ENCODE measurements at regions not wholly inside any gene's neighbourhood (a gene's known extent, or its start where the extent isn't known, plus 50 kb on each side); places are given as distances from the start of the nearest gene placed in this dataset.

DNA sequence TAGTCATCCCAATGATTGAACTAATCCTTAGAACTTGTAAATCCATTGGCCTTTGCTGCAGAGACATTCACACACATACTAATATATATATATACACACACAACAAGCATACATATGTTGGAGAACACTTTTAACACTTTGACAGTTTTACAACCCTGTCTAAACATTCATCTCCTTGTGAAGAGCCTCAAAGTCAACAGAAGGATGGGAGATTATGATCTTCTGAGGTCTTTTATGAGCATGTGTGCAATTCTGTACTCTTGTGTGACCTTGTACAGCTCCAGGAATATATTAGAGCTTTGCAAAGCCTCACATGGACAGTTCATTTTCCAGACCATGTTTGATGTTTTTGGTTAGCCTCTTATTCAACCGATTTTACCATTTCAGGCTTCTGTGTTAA lies 589.0 kb downstream of the NXPH1 start:
- intact Hi-C loops (cut with DNase I) = no loop called here
- WGBS, 2 donors = 24 to 61% methylated on average over 1 of the region's 1 CpG

GRCh38 chr7:9023675-9024294 lies 590.4 kb downstream of the NXPH1 start:
- TF ChIP-seq POLR2AphosphoS5 (IDR thresholded peaks at IDR 0.05) (no peak), EP300 (IDR thresholded peaks at IDR 0.05) (no peak), POLR2A (IDR thresholded peaks at IDR 0.05) (no peak), CTCF (IDR thresholded peaks at IDR 0.05) (no peak)
- Histone ChIP-seq H3K27me3 (no peaks in the 10 kb centered on the region), H3K27ac (no peak overlapping the region), H3K4me3 (no peak overlapping the region), H3K4me1 (no peaks in the 10 kb centered on the region), H3K36me3 (no peaks in the 10 kb centered on the region), H3K9me3 (no peaks in the 10 kb centered on the region)
- intact Hi-C loops (cut with DNase I) = no loop called here
- DNase-seq = no peak
- 76 to 85% methylated on average over 5 of the region's 5 CpGs for WGBS, 2 donors

More for the DNA sequence above, 589.0 kb downstream of the NXPH1 start:
- Histone ChIP-seq H3K36me3 (no peaks in the 10 kb centered on the region), H3K27me3 (no peaks in the 10 kb centered on the region), H3K4me1 (no peaks in the 10 kb centered on the region), H3K27ac (no peak overlapping the region), H3K9me3 (no peaks in the 10 kb centered on the region), H3K4me3 (no peak overlapping the region)
- no peak for TF ChIP-seq POLR2A (IDR thresholded peaks at IDR 0.05)
- no peak for TF ChIP-seq EP300 (IDR thresholded peaks at IDR 0.05)
- TF ChIP-seq CTCF (IDR thresholded peaks at IDR 0.05) = no peak
- TF ChIP-seq POLR2AphosphoS5 (IDR thresholded peaks at IDR 0.05) = no peak
- no peak for DNase-seq

DNA sequence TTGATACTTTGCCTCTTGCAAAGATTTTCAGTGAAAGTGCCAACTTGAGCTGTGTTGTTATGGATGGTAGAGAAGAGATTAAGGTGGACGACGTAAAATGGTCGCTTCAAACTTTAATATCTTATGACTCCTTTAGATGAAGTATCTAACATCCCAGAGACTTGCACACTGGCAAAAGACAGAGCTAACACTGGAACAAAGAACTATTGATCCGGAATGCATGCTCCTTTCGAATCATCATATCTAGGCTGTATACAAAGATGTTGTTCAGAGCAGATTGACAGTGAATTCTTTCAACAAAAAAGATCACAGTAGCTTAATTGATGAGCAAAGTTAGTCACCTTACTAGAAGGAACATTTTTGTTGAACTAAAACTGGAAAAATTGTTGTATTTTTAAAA lies 592.7 kb downstream of the NXPH1 start:
- intact Hi-C loops (cut with DNase I) = no loop called here
- H3K27me3 ChIP-seq = no peaks in the 10 kb centered on the region
- WGBS, 2 donors = 92 to 94% methylated on average over 5 of the region's 5 CpGs

GRCh38 chr7:9028012-9028411 lies 594.6 kb downstream of the NXPH1 start:
- Histone ChIP-seq H3K4me1 (no peaks in the 10 kb centered on the region), H3K36me3 (no peaks in the 10 kb centered on the region), H3K4me3 (no peak overlapping the region), H3K9me3 (no peaks in the 10 kb centered on the region), H3K27ac (no peak overlapping the region), H3K27me3 (no peaks in the 10 kb centered on the region)
- intact Hi-C loops (cut with DNase I) = no loop called here
- no peak for DNase-seq
- TF ChIP-seq CTCF (IDR thresholded peaks at IDR 0.05) (no peak), EP300 (IDR thresholded peaks at IDR 0.05) (no peak)
- 87 to 93% methylated on average over 4 of the region's 4 CpGs for WGBS, 2 donors

More for the DNA sequence above, 592.7 kb downstream of the NXPH1 start:
- no peak for DNase-seq
- Histone ChIP-seq H3K27ac (no peak overlapping the region), H3K36me3 (no peaks in the 10 kb centered on the region), H3K4me3 (no peak overlapping the region), H3K9me3 (no peaks in the 10 kb centered on the region), H3K4me1 (no peaks in the 10 kb centered on the region)
- TF ChIP-seq CTCF (IDR thresholded peaks at IDR 0.05) (no peak), POLR2AphosphoS5 (IDR thresholded peaks at IDR 0.05) (no peak), EP300 (IDR thresholded peaks at IDR 0.05) (no peak), POLR2A (IDR thresholded peaks at IDR 0.05) (no peak)

All from sigmoid colon (tissue), 6 donors.